ENCODE measurements at regions not wholly inside any gene's neighbourhood (a gene's known extent, or its start where the extent isn't known, plus 50 kb on each side); places are given as distances from the start of the nearest gene placed in this dataset.
"Not testable (repeated sequence)": the region's sequence is repeated elsewhere in the genome, so short reads cannot be mapped to it uniquely, and the experiment has no call there.

- no peak for DNase-seq
- H3K4me3 ChIP-seq (ENCODE audit: insufficient read depth, low read depth, low read length) = no peak overlapping the region
- H3K36me3 ChIP-seq (replicated peaks; ENCODE audit: control insufficient read depth, insufficient read depth, low read length) = no peaks in the 10 kb centered on the region
- no peaks in the 10 kb centered on the region for H3K27me3 ChIP-seq (ENCODE audit: control insufficient read depth, insufficient read depth, low read length)
Observed at GRCh38 chr12:13337791-13338190, 141.3 kb downstream of the EMP1 start.

- Histone ChIP-seq H3K36me3 (replicated peaks; ENCODE audit: control insufficient read depth, insufficient read depth, low read length) (no peaks in the 10 kb centered on the region), H3K4me3 (ENCODE audit: insufficient read depth, low read depth, low read length) (no peak overlapping the region), H3K27me3 (ENCODE audit: control insufficient read depth, insufficient read depth, low read length) (no peaks in the 10 kb centered on the region)
- DNase-seq = no peak
Observed at GRCh38 chr12:13336216-13336615, 139.7 kb downstream of the EMP1 start.

- no peak overlapping the region for H3K4me3 ChIP-seq (ENCODE audit: insufficient read depth, low read depth, low read length)
- H3K36me3 ChIP-seq (replicated peaks; ENCODE audit: control insufficient read depth, insufficient read depth, low read length) = no peaks in the 10 kb centered on the region
- no peaks in the 10 kb centered on the region; the same call in 1 of the 2 replicates for H3K27me3 ChIP-seq (ENCODE audit: control insufficient read depth, insufficient read depth, low read length)
- DNase-seq = no peak
Observed at GRCh38 chr12:13328535-13328934, 132.0 kb downstream of the EMP1 start.

- DNase-seq = no peak
- Histone ChIP-seq H3K36me3 (replicated peaks; ENCODE audit: control insufficient read depth, insufficient read depth, low read length) (no peaks in the 10 kb centered on the region), H3K27me3 (ENCODE audit: control insufficient read depth, insufficient read depth, low read length) (no peaks in the 10 kb centered on the region; the same call in 1 of the 2 replicates), H3K4me3 (ENCODE audit: insufficient read depth, low read depth, low read length) (no peak overlapping the region)
Observed at GRCh38 chr12:13326076-13326475, 129.6 kb downstream of the EMP1 start.

DNA sequence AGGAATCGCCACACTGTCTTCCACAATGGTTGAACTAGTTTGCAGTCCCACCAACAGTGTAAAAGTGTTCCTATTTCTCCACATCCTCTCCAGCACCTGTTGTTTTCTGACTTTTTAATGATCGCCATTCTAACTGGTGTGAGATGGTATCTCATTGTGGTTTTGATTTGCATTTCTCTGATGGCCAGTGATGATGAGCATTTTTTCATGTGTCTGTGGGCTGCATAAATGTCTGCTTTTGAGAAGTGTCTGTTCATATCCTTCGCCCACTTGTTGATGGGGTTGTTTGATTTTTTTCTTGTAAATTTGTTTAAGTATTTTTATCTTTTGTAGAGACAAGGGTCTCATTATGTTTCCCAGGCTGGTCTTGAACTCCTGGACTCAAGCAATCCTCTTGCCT is 128.5 kb downstream of the EMP1 start:
- not testable (repeated sequence) for H3K27me3 ChIP-seq (ENCODE audit: control insufficient read depth, insufficient read depth, low read length); H3K4me3 ChIP-seq (ENCODE audit: insufficient read depth, low read depth, low read length); H3K36me3 ChIP-seq (replicated peaks; ENCODE audit: control insufficient read depth, insufficient read depth, low read length); DNase-seq

DNA sequence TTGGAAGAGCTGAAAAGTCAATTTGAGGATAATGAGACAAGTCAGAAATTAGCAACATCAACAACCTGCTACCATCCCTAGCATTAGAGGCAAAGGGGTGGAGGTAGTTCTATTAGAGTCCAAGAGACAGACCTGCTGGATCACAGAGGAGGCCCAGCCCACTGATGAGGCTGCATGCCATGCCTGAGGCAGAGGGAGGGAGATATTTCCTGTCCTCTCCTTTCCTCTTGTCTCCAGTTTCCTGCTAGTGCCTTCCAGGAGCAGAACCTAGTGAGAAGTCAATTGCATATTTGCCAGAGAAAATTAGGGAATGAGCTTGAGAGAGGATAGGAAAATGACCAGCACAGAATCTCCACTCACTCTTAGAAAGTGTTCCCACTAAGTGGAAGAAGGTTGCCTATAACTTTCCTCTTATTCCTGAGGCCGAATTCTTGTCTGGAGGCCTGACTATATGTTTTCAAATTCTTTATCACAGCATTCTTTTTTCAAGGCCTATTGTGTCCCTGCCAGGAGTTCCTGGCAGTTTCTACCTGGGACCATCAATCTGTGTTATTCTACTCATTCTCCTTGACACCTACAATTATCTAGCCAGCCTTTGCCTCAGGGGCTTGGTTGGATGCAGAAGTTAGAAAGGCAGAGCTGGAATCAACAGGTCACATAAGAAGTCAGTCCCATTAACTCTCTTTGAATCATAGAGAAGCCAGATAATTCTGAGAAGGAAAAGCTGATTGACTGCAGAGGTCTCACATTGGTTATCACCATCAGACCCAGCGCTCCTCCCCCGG is 121.9 kb downstream of the EMP1 start:
- Histone ChIP-seq H3K4me3 (ENCODE audit: insufficient read depth, low read depth, low read length) (no peak overlapping the region), H3K27me3 (ENCODE audit: control insufficient read depth, insufficient read depth, low read length) (no peaks in the 10 kb centered on the region), H3K36me3 (replicated peaks; ENCODE audit: control insufficient read depth, insufficient read depth, low read length) (no peaks in the 10 kb centered on the region)
- no peak for DNase-seq

DNA sequence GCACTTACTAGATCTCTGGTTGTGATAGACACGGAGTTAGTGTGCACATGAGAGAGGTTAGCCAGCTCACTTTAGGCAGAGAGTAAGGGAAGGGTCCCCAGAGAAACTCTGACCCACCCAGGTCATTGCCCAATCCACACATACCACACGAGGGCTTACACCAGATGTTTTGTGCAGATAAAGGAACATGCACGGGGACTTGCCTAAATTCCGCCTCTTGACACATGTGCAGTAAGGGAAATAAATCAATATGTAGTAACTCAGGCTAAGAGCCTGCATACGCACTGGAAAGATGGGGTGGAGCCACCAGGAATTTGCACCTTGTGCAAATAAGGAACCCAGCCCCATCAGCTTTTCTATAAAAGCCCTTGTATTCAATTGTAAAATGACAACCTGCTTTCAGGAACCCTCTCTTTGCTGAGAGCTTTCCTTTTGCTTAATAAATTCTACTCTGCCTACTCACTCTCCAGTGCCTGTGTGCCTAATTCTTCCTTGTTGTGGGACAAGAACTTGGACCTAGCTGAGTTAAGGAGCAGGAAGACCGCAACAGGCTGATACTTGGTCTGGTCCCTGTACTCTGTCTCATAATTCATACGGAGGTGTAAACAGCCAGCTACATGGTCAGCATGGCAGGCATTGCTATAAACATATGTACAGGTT is 120.2 kb downstream of the EMP1 start:
- H3K4me3 ChIP-seq (ENCODE audit: insufficient read depth, low read depth, low read length) = no peak overlapping the region
- H3K27me3 ChIP-seq (ENCODE audit: control insufficient read depth, insufficient read depth, low read length) = no peaks in the 10 kb centered on the region

DNA sequence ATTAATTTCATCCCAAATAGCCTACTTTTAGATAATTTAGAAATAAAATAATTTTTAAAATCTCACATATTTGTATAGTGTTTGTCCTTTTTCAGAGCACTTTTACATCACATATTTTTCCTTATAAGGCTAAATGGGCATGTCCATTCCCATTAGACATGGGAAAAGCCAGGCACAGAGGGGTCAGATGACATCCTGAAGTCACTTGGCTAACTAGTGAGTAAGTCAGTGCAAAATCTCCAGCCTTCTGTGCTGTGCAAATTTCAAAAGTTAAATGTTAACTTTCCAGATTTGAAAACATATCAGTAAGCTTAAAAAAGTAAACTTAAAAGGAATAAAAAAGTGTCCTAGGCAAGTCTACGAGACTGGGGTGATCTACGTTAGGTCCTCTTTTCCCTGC is 117.4 kb downstream of the EMP1 start:
- Histone ChIP-seq H3K36me3 (replicated peaks; ENCODE audit: control insufficient read depth, insufficient read depth, low read length) (no peaks in the 10 kb centered on the region), H3K27me3 (ENCODE audit: control insufficient read depth, insufficient read depth, low read length) (no peaks in the 10 kb centered on the region), H3K4me3 (ENCODE audit: insufficient read depth, low read depth, low read length) (no peak overlapping the region)
- DNase-seq = no peak

More for the DNA sequence above, 120.2 kb downstream of the EMP1 start:
- no peaks in the 10 kb centered on the region for H3K36me3 ChIP-seq (replicated peaks; ENCODE audit: control insufficient read depth, insufficient read depth, low read length)
- DNase-seq = no peak

GRCh38 chr12:13311551-13311950 is 115.0 kb downstream of the EMP1 start:
- no peak for DNase-seq
- Histone ChIP-seq H3K27me3 (ENCODE audit: control insufficient read depth, insufficient read depth, low read length) (no peaks in the 10 kb centered on the region), H3K36me3 (replicated peaks; ENCODE audit: control insufficient read depth, insufficient read depth, low read length) (no peaks in the 10 kb centered on the region), H3K4me3 (ENCODE audit: insufficient read depth, low read depth, low read length) (no peak overlapping the region)

DNA sequence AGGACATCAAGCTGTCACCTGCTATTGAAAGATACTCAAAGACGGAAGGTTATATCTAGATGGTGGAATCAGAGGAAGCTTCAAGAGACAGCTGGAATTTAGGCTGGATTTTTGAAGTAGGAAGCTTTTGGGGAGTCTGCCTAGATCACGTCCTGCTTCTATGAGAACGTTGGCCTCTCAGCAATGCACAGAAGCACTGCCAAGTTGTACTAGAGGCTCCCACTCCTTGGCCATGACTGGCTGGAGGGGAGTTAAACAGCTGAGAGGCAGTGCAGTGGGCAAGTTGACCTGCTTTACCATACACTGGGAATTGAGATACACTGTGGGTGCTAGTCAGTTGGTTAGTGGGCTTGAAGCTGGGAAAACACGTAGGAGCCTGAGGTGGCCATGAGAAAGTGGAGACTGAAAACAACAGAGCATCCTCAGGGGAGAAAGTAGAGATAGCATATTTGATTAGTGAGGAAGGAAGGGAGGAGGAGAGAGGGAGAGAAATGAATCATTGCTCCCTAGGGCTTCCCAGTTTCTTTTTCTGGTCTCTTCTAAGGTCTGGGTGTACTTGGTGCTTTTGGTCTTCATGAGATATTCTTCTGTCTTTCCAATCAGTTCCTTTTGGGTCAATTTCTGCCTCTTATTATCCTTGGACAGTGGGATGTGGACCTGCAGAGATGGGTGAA is 110.8 kb downstream of the EMP1 start:
- no peak for DNase-seq
- no peaks in the 10 kb centered on the region for H3K36me3 ChIP-seq (replicated peaks; ENCODE audit: control insufficient read depth, insufficient read depth, low read length)
- no peaks in the 10 kb centered on the region for H3K27me3 ChIP-seq (ENCODE audit: control insufficient read depth, insufficient read depth, low read length)
- H3K4me3 ChIP-seq (ENCODE audit: insufficient read depth, low read depth, low read length) = no peak overlapping the region

DNA sequence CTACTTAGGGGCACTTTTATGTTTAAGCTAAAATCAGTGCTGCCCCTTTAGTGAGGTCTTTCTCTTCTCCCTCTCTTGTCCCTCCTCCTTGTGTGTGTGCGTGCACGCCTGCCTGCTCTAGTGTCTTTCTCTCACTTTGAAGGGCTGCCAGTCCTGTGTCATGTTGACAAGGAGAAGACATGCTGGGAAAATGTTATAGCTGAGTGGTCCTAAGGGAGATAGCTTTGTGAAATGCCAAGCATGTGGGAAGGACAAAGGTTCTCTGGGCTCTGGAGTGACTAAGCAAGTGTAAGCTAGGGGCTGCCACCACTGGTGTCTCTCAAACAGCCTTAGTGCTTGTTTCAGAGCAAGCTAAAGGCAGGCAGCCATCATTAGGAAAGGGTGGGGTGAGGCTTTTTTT is 108.4 kb downstream of the EMP1 start:
- H3K4me3 ChIP-seq (ENCODE audit: insufficient read depth, low read depth, low read length) = no peak overlapping the region
- H3K36me3 ChIP-seq (replicated peaks; ENCODE audit: control insufficient read depth, insufficient read depth, low read length) = no peaks in the 10 kb centered on the region
- DNase-seq = no peak
- no peaks in the 10 kb centered on the region for H3K27me3 ChIP-seq (ENCODE audit: control insufficient read depth, insufficient read depth, low read length)

DNA sequence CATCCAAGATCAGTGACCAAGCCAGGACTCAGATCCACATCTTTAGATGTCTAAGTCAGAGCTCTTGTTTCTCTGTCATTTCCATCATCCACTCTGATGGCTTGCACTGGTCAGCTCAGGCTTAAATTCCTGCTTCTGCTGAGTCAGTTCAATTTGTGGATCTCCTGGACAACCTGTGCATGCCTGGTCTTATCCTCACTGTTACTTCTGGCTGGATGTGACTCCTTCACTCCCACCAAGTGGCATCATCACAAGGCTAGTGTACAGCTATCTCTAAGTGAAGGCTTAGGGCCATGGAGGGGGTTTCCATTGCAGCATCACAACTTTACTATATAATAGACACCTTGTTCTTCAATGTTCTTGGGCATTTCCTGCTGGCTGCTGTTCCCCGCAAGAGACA is 102.9 kb downstream of the EMP1 start:
- H3K4me3 ChIP-seq (ENCODE audit: insufficient read depth, low read depth, low read length) = no peak overlapping the region
- DNase-seq = no peak
- H3K36me3 ChIP-seq (replicated peaks; ENCODE audit: control insufficient read depth, insufficient read depth, low read length) = no peaks in the 10 kb centered on the region
- H3K27me3 ChIP-seq (ENCODE audit: control insufficient read depth, insufficient read depth, low read length) = no peaks in the 10 kb centered on the region

DNA sequence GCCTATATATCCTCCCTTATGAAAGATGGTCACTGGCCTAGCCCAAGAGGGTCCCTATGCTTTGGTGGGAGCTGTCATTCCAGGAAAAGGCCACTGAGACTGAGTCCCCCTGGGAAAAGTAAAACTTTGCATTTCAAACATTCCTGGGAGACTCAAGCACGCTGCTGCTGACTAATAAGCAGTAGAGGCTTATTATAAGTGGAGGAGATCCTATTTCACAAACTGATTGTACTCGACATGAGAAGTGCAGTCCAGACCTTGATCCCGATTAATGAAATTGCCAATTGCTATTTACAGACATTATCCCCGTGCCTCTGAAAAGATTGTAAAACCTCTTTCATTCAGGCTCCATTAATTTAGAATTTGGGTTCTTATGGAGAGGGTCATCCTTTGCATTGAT is 96.6 kb downstream of the EMP1 start:
- H3K4me3 ChIP-seq (ENCODE audit: insufficient read depth, low read depth, low read length) = no peak overlapping the region
- no peaks in the 10 kb centered on the region for H3K36me3 ChIP-seq (replicated peaks; ENCODE audit: control insufficient read depth, insufficient read depth, low read length)
- no peak for DNase-seq
- no peaks in the 10 kb centered on the region for H3K27me3 ChIP-seq (ENCODE audit: control insufficient read depth, insufficient read depth, low read length)

GRCh38 chr12:13289653-13290289 is 93.2 kb downstream of the EMP1 start:
- no peak for DNase-seq
- Histone ChIP-seq H3K4me3 (ENCODE audit: insufficient read depth, low read depth, low read length) (no peak overlapping the region), H3K36me3 (replicated peaks; ENCODE audit: control insufficient read depth, insufficient read depth, low read length) (no peaks in the 10 kb centered on the region), H3K27me3 (ENCODE audit: control insufficient read depth, insufficient read depth, low read length) (no peaks in the 10 kb centered on the region)
